Superior temporal gyrus (tissue), 1 donor: ENCODE measurements at regions not wholly inside any gene's neighbourhood (a gene's known extent, or its start where the extent isn't known, plus 50 kb on each side); places are given as distances from the start of the nearest gene placed in this dataset.
A peak's percentile ranks its signal among the peaks of the same experiment; 100 is the strongest.

Experiments used
- DNase-seq: peaks from one replicate; pipeline ENCODE4 v3.0.0-alpha.2; 2016; ENCODE audit errors: extremely low spot score

DNA sequence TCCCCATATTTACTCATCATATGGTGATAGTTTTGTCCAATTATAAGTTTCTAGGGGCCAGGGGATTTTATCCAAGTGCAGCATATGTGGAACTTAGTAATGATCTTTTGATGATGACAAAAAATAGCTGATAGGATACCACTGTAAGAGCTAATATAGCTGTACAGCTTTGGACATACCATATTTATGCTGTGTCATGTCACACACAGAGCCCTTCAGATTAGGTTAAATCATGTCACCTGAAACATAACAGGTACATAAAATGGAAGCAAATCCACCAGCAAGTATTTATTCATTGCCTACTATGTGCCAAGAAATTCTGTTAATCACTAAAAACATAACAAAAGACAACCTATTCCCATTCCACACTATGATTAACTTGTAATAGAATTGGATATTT is 82.8 kb upstream of the IPO9 start:
- DNase-seq = no peak

DNA sequence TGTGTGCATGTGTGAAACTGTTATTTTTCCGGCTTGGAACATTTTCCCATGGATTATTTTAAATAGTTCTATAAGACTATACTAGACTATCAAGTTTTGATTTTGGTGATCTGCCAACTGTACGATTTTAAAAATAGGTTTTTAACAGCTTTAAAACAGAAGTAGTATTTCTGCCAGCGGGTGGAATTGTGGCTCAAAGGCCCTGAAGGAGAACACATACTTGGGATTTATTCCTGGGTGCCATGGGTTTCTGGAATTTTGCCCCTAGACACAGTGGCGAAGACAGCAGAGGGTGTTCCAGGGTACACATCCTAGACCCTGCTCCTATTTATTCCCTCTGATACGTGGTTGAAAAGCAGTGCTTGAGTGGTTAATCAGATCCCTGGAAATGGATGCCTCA is 81.7 kb upstream of the IPO9 start:
- DNase-seq = no peak

DNA sequence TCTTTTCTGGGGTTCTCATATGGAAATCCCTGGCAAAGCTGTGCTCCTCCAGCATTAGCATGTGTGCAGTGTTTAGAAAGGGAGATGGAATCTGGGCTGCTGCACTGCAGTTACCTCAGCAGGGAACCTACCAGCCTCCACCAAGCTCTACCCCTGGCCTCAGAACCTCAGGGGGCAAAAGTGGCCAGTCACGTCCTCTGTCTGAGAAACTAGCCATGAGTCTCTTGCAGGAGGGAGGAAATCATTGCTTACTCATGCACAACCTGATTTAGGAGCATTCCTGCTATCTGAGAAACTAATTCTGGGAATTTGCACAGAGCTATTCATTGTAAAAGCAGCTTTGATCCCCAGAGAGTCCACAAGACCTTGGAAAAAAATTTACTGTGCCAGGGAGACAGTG is 80.6 kb upstream of the IPO9 start:
- no peak for DNase-seq

DNA sequence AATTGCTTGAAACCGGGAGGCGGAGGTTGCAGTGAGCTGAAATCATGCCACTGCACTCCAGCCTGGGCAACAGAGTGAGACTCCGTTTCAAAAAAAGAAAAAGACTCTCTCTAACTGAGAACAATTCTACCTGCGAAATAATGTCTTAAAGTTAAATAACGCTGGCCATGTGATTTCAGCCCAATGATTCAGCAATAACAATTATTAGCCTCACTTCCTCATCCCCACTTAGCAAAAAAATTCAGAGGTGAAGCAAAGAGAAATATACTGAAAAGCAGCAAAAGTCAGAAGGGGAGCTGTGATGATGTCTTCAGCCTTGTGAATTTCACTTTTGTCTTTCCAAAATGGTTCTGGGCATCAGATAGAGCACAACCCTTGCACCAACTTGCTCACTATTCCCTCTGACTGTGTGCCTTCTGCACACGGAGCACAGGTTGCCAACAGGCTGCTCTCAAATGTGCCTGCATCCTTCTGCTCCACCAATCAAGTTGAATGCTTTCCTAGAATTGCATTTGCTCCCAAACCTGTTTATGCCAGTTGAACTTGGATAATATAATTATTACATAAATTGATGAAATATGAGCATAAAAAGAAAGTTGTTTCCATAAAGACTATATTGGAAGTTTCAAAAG is 79.8 kb upstream of the IPO9 start:
- DNase-seq = no peak

DNA sequence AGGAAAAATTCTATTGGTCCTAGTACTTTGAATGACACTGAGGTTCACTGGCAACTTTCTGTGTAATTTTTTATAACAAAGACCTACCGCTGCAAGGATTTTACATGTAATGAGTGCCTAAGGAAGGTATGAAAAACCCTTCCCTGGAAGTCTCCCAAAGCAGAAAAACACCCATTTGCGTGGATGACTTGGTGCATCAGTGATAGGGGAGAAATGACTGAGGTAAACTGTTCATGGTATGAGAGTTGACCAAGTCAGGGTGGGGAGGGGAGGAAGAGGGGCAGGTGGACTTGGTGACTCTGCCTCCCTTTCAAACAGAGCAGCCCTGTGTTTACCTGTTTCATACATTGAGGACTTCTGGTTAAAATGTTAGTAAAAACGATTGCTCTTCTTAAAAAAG is 78.8 kb upstream of the IPO9 start:
- no peak for DNase-seq

DNA sequence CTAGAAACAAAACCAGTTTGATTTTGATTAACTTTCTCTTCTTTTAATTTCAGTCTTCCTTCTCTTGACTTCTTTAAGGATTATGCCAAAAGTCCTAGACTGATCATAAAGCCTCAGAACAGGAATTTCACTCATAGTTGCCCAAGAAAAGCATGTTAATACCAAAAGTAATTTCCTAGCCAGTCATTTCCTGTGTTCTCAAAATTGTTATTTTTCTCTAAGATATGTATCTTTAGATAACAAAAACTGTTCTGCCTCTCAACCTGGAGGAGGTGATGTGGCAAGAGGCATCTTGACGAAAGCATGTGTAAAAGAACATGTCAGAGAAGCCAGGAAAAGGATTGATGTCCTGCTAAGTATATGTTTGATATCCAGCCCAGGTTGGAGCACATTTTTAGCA is 78.0 kb upstream of the IPO9 start:
- no peak for DNase-seq

DNA sequence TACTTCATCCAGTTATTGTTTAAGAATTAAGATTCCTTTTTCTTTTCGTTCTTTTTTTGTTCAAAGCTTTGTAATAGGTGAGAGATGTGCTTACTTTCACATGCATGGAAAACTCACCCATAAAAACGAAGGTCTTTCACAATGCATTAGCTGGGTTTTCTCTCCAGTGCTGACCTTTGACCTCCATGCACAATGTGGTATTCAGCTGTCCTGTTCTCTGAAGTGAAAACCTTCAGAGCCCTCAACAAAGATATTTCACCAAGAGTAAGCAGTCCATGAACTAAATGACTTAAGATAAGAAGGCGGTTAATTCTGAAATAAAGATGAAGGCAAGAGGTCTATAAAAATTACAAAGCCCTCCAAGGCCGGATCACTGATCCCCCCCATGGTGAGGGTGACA is 77.1 kb upstream of the IPO9 start:
- DNase-seq = no peak

DNA sequence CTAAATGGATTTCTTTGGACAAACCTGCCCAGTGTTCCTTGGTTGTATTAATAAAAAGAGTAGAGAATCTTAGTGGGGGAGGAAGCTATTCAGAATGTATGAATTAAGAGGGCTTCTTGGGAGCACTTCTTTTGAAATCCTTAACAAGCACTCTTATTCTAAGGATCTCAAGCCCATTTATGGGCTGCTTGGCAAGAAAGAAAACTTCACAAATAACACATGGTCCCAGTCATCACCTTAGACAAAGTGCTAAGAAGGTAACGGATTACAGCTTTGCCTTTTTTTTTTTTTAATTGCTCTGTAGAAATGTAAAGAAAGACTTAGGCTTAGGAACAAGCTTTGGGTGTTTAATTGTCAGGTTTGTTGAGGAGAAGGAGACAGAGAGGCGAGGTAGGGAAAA is 76.6 kb upstream of the IPO9 start:
- DNase-seq = no peak

DNA sequence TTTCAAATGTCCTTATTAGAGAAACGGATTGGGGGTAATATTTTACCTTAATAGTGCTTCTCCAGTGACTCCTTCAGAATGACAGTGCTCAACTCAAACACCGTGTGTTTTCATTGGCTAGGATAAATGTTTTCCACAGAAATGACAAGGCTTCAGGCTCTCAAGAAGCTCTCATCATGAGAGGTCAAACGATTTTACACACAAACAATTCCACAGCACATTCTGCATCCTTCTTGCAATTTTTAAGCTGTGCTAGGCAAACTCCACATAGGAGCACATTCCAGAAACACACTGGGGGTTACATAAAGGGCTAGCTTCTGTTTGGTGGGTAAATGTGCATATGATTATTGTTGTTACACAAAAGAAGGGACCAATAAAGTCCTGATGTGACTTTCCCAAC is 75.5 kb upstream of the IPO9 start:
- DNase-seq = no peak

DNA sequence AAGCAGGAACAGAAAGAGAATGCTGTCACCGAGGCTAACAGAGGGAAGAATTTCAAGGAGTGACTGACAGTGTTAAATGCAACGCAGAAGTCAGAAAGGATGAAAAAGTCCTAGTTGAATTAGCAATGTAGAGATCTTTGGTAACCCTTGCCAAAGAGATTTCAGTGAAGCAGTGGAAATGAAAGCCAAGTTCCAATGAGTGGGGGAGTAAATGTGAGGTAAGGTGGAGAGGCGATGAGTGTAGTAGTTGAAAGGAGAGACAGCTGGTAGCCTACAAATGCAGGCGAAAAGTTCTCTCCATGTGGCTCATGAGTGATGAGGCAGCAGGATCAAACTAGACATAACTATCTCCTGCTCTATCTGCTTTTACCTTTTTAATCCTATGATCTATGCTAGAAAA is 74.6 kb upstream of the IPO9 start:
- no peak for DNase-seq

DNA sequence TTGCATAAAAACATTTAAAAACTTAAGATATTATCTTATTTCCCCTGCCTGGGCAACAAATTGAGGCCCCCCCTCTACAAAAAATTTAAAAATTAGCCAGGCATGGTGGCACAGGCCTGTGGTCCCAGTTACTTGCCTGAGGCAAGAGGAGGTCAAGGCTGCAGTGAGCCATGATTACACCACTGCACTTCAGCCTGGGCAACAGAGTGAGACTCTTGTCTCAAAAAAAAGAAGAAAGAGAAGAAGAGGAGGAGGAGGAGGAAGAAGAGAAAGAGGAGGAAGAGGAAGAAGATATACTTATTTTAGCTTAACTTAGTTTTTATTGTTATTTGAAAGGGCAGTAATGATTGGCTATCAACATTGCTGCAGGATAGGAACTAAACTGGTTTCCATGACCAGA is 73.8 kb upstream of the IPO9 start:
- no peak for DNase-seq

DNA sequence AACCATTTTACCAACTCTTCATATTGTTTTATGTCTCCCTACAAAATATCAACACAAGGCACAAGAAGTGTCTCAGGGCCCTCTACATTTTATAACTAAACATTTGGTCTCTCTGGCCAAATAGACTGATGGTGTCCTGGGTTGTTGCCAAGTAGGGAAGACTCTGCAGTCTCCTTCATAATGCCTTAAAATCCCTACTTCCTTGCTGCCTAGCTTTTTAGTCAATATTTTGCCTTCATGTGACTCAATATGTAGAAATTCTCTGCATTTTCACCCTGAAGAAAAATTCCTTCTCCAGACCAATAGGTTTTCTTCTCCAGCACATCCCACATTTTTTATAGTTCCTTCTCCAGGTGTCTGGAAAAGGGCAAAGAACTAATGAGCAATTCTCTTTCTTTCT is 72.6 kb upstream of the IPO9 start:
- no peak for DNase-seq

DNA sequence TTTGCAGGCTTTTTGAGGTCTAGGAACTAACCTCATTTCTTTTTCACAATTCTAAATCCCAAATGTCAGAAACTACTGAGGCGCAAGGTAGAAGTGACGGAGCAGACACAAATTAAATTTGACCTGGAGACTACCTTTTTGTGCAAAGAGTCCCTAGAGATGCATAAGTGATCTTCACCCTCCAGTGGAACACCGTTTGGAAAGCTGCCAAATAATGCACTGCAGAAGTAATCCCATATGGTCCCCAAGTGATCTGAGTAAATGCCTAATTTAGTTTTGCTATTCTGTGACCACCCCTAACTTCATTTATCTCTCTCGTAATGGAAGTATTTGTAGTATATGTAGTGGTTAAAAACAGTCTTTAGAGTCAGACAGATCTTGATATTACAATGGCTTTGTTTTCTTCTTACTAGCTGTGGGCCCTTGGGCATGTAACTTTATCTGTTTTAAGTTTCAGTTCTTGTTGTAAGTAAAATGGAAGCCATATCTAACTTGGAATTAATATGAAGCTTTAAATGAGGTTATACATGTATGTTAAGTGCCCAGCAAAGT is 70.4 kb upstream of the IPO9 start:
- no peak for DNase-seq

DNA sequence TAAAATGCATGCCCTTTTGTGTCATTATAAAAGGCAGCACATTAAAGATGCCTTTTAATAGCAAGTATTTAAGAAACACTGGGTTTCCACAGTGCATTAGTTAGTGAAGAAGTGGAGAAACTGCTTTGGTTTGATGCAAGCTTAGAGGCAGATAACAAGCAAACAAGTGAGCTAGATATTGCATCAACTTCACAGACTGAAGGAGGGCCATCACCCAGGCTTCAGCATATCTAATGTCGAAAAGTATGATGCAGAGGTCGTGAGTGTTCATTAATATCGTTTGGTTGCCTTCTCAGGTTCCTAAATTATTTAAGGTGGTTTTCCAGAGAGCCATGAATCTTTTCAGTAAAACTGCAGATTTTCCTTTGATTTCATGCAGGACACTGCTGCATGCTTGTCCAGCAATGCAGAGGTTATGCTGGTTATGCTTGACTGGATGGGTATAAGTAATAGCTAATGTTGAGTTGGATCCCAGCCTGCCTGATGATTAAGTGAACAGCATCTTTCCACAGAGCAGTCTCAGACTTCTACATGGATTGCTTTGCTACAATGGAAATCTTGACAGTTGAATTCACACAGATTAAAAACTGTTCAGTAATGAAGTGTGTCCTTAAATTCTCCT is 69.7 kb upstream of the IPO9 start:
- no peak for DNase-seq

DNA sequence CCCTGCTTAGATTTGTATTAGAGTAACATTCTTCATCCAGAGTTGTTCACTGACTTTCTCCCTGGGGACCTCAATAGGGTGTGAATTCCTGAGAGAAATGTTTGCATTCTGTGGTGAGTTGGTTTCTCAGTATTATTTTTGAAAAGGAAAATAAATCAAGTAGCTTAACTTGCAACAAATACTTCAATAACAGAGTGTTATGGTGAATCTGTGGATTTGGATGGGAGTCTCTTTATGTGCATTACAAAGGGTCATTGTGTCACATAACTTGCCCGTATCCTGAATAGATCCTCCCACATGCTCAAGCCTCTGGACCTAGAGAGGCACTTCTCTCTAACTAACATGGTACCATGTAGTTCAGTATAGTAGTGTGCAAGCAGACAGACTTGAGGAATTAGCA is 68.4 kb upstream of the IPO9 start:
- DNase-seq = no peak

DNA sequence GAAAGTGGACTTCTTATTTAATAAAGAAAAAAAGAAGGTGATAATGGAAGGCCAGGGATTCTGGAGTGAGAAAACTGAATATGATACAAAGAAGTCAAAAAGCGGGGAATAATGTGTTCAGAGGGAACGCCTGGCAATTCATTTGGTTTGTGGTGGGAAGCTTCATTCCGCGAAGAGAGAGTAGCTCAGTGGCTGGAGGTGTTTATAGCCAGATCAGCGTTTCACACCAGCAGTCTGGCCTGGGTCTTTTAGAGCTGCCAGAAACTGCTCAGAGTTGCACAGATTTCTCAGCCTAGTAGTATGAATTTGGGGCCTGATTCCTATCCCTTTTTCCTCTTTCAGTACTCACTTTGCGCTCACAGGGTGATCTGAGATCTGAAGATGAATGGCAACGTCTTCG is 67.8 kb upstream of the IPO9 start:
- DNase-seq = no peak

DNA sequence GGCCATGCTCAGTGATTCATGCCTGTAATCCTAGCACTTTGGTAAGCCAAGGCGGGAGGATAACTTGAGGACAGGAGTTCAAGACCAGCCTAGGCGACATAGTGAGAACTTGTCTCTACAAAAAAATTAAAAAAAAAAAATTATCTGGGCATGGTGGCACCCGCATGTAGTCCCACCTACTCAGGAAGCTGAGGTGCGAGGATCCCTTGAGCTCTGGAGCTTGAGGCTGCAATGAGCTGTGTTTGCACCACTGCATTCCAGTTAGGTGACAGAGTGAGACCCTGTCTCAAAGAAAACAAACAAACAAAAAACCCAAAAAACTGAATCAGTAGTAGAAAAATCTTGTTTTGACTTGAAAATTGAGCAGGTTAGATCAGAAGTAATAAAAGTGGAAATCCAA is 67.1 kb upstream of the IPO9 start:
- DNase-seq = no peak

DNA sequence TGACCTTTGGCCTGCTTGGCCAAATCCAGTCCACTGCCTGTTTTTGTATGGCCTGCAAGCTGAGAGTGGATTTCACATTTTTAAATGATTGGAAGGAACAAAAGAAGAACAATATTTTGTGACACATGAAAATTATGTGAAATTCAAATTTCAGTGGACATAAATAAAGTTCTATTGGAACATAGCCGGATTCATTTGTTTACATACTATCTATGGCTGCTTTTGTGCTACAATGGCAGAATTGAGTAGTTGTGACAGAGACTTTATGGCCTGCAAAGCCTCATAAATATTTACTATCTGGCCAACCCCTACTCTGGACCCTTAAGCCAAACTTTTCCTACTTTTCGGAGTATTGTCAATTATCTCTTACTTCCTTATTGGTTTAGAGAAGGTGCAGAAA is 66.6 kb upstream of the IPO9 start:
- no peak for DNase-seq

DNA sequence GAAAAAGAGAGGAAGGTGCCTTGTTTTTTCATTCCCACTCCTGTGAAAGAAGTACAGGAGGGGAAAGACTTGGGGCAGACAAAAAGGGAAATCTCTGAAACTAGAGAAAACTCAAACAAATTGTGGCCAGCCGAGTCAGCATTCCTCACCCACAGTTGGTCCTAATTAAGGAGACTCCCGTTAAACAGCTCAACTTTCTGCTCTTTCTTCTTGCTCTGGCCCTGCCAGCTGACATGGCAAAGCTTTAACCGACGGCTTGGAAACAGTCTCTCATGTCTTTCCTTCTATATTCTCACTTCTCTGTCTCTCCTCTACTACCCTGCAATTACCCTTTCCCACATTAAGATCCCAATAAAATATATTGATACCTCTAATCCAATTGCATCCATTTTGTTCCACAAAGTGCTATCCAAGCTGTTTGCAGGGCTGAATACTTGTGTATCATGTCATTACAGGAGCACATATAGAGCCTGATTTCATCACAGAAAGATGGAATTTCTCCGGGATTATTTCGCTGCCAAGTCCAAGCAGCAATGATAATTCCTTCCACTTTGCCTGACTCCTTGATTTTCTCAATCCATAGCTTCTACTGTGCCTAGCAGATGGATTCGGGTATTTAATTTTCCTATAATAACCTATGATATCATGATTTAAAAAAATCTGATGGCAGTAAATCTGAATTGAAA is 65.4 kb upstream of the IPO9 start:
- peak; percentile 57 for DNase-seq

DNA sequence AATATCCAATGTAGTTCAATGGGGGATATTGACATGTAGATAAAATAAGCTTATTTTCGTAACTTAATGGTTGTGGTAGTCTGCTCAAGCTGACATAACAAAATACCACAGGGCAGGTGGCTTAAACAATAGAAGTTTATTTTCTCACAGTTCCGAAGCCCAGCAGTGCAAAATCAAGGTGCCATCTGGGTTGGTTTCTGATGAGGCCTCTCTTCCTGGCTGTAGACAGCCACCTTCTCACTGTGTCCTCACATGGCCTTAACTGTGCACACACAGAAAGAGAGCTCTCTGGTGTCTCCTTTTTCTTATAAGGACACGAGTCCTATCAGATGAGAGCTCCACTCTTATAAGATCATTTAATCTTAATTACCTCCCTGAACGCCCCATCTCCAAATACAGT is 64.8 kb upstream of the IPO9 start:
- DNase-seq = no peak

DNA sequence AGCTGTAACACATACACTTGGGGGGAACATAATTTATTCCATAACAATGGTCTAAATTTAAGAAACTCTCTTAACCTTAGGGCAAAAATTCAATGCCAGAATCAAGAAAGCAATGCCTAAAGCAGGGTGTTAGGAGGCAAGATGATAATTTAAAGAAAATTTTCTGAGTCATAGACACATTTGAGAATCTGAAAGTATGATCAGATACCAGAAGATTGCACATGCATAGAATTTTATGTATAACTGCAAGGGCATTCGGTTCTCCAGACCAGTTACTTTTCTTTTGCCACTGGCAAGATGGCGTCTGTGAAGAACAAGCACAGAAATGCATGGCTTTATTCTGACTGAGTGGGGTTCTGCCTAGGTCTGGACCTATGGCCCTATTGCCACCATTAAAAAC is 64.4 kb upstream of the IPO9 start:
- DNase-seq = no peak

DNA sequence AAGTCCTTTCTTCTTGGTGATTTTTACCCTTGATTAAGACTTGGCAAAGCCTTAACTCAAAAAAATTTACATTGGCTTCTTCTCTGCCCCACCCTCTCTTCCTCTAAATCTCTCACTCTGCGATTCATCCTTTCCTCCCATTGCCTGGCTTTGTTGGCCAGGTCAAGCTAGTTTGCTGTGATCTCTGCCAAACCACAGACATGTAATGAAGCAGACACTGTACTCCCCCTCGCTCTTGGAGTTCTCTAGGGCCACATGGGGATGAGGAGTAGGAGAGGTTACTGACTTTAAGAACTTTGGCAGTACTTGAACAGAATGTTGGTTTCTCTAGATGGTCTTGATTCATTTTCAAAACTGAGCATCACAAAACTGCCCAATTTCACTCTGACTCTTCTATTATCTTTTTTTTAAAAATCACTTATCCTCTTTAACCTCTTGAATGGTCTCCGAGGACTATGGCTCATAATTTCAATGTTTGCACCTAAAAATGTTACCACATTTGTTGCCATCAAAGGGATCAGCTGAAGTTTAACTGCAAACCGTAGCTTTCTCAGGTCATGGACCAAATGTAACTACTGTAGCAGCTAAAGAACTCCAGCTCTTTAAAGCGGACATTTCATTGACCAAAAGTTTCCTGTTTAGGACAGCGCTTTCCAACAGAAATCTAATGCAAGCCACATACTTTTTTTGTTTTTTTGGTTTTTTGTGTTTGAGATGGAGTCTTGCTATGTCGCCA is 62.7 kb upstream of the IPO9 start:
- no peak for DNase-seq

DNA sequence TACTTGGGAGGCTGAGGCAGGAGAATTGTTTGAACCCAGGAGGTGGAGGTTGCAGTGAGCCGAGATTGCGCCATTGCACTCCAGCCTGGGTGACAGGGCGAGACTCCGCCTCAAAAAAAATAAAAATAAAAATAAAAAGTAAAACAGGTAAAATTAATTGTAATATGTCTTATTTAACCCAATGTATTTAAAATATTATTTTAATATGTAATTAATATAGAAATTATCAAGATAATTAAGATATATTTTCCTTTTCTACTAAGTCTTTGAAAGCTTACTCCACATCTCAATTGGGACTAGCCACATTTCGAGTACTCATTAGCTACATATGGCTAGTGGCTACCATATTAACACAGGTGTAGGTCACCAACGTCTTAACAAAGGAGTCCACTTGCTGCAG is 61.6 kb upstream of the IPO9 start:
- DNase-seq = no peak
